ENCODE measurements at regions not wholly inside any gene's neighbourhood (a gene's known extent, or its start where the extent isn't known, plus 50 kb on each side); places are given as distances from the start of the nearest gene placed in this dataset.

DNA sequence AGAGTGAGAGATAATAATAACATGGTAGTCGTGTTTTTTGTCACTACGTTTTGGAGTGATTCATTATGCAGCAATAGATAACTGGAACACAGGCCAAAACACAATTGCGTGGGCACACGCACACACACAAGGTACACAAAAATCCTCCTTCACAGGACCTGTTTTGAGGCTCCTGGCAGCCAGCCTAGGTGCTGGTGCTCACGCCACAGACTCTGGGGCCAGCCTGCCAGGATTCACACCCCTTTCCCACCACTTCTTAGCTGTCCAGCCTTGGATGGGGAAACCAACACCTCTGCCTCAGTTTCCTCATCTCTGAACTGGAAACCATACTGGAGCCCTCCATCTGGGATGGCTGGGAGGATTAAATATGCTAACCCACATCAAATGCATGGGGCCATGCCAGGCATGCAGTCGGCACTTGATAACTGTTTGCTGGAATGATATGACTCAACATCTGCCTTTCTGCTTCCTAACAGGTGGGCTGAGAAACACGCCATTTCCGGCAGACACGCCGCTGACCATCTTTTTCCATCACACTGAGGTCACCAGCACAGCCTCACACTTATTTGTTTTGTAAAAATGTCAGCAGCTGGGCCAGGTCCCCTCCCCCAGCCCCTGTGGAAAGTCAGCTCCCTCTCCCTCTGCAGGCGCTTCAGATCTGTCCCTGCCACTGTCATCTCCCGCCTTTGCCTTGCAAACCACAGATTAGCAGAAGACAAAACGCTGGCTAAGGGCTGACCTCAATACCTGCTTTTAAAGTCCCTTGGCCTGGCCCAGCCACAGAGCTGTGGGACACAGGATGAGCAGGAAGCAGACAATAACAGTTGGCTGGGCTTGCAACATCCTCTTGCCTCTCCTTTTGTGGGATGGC, 237.5 kb downstream of the BCOR start:
- DNase-seq (ENCODE audit: low spot score) = no peak

DNA sequence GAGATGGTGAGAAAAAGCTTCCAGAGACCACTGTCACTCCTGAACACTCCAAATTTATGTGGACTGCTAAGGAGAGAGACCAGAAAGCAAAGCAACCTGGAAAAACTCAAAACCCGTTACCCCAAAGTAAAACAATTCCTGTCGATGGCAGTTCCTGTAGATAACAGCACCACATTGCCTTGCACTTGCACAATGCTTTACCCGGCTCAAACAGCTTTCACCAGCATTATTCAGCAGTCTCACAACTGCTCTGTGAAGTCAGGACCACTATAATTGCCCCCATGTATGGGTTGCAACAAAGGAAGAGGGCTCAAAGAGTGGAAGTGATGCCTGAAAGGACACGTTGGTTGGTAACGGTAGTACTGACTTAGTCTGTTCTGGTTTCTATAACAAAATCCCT, 234.8 kb downstream of the BCOR start:
- no peak for DNase-seq (ENCODE audit: low spot score)

DNA sequence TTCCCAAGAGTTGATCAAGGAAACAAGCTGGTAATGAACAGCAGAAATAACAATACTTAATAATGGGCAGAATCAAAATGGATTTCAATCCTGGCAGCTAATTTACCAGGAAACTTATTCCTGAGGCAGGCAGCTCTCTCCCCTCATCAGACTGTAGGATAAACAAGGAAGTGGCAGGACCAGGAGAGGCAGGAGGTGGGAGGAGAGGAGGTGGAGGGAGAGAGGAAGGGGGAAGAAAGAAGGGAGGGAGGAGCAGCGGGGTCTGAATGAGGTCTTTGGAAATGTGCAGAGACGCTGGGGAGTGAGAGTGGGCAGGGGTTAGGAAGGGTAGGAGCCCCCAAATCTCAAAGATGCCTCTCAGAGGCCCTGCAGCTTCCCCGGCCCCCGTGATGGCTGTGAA, 231.5 kb downstream of the BCOR start:
- no peak for DNase-seq (ENCODE audit: low spot score)

DNA sequence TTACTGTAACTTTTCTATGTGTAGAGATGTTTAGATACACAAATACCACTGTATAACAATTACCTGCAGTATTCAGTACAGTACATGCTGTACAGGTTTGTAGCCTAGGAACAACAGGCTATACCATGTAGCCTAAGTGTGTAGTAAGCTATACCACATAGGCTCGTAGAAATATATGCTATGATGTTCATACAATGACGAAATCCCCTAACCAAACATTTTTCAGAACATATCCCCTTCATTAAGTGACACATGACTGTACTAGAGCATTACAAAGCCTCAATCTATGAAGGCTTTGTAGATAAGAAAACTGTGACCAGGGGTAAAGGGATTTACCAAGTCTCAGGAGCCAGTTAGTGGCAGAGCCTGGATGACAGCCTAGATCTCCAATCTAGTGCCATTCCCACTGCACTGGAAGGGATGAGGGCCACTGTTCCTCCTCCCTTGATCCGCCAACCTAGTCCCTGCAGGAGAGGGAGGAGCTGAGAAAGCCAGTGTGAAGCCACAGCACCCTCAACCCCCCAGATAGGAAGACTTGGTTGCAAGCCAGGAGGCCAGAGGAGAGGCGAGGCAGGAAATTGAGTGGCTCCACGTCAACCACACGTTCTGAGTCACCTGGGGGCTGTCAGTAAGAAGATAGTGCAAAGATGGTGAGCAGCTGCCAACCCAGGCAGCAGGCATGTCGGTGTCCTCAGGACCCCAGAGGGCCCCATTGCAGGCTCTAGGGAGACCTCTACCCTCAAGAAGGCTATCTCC, 227.7 kb downstream of the BCOR start:
- no peak for DNase-seq (ENCODE audit: low spot score)

DNA sequence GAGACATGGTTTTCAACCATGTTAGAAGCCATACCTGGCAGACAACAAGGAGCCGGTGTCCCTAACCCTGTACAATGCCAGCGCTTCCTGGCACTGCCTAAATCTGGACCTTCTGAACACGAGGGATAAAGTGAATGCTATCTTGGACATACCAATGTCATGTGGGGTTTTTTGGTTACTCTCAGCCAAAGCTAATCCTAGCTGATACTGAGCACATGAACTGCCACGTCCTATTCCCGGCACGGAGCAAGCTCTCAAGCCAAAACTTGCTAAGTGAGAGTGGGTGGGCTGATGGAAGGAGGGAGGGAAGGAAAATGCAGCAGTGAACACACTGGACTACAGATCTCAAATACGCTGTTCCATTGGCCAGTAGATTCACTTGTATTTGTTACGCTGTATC, 226.1 kb downstream of the BCOR start:
- no peak for DNase-seq (ENCODE audit: low spot score)

- DNase-seq (ENCODE audit: low spot score) = no peak
Measured at GRCh38 chrX:39873117-39873516, 224.6 kb downstream of the BCOR start.

DNA sequence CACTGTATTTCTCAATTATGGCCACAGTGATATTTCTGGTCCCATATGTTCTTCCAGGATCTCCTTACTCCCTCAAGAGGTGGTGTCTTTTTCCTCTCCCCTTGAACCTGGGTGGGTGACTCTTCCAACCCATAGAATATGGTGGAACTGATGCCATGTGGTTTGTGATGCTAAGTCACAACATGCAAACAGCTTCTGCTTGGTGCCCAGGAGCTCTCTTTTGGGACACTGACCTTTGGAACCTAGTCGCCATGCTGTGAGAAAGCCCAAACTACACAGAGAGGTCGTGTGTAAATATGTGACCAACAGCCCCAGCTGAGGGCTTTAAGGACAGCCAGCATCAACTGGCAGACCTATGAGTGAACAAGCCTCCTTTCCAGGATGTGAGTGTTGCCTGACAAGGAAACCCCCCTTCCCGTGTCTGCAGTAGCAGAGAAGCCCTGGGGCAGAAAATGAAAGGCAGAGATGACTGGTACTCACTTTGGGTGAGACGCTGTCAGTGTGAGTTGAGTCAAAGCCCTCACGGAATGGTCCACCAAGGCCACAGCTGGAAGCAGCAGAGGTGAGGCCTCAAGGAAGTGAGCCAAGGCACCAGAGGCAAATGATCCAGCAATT, 223.4 kb downstream of the BCOR start:
- DNase-seq (ENCODE audit: low spot score) = no peak

DNA sequence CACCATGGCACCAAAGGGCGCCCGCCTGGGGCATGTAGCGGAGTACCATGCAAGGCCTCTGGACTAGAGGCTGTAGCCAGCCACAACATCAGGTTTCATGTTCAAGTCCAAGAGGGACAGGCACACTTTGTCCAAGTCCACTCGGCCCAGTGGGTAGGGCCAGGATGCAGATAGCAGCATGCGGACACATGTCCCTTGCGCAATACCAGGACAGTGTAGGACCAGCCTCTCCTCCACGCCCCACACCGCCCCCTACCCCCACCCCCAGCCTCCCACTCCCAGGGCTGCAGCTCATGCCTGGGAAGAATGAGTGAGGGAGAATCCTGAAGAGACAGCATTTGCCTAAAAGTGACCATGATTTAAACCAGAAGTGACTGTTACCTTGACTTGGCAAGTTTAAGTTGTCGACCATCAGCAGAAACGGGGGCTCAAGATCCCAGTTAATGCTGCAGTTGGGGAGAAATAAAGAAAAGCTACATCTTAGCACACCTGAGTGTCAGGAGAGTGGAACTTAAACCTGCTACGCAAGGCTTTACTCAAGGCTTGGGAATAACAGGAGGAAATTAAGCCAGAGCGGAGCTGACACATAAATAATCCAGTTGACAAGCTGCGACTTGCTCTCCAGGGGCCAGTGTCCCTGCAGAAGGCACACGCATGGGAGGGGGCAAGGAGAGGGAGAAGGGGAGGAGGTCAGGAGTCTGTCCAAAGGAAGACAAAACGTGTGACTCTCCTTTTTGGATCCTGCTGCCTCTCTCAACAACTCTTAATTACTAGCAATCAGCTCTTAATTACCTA, 221.7 kb downstream of the BCOR start:
- no peak for DNase-seq (ENCODE audit: low spot score)

- DNase-seq (ENCODE audit: low spot score) = no peak
Measured at GRCh38 chrX:39877905-39878304, 219.9 kb downstream of the BCOR start.

DNA sequence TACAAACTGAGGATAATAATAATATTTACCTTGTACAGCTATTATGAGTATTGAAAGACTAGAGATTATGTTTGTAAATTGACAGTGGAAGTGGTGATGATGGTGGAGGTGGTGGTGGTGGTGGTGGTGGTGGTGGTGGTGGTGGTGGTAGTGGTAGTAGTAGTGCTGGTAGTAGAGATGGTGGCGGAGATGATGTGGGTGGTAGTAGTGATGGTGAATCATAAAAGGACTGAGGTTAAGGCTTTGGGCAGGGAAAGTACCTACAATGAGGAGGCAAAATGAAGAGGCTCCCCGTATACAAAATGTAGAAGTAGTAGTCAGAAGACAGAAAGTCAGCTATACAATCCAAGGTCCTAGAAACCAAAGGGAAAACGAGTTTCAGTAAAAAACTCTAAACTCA, 214.1 kb downstream of the BCOR start:
- no peak for DNase-seq (ENCODE audit: low spot score)

DNA sequence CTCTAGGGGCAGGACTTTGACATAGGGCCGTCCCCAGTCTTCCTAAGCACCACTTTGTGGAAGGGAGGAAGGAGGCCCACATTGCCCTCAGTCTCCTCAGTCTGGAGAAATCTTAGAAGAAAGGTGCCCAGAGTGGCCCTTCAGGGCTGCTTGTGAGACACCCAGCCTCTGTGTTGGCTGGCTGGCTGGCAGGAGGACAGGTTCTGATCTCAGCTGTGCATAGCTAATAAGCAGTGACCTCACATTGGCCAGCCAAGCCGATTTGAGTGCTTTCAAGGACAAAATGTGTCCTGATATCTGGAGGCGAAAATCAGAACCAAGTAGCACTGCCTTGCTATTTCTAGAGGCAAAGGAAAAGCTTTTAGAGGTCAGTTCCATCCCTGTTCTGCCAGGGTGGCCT, 211.5 kb downstream of the BCOR start:
- no peak for DNase-seq (ENCODE audit: low spot score)

DNA sequence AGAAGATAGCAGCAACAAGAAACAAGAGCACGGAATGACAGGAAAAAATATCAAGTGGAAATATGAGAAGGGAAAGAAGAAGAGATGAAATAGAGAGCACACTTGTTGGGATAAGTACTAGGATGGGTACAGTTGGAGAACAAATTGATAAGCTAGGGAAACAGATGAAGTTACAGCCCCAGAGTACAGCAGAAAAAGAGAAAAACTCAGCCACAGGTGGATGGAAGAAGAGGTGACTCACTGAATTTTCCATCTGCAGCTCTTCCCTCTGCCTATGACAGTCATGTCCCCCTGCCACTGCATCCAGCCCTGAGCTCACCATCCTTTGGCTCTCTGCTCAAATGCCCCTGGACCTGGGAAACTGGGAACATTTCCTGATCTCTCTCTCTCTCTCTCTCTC, 209.0 kb downstream of the BCOR start:
- DNase-seq (ENCODE audit: low spot score) = no peak

- no peak for DNase-seq (ENCODE audit: low spot score)
Measured at GRCh38 chrX:39889704-39890103, 208.1 kb downstream of the BCOR start.

GRCh38 chrX:39890807-39891206, 207.0 kb downstream of the BCOR start:
- no peak for DNase-seq (ENCODE audit: low spot score)

- no peak for DNase-seq (ENCODE audit: low spot score)
Measured at GRCh38 chrX:39891781-39892180, 206.0 kb downstream of the BCOR start.

DNA sequence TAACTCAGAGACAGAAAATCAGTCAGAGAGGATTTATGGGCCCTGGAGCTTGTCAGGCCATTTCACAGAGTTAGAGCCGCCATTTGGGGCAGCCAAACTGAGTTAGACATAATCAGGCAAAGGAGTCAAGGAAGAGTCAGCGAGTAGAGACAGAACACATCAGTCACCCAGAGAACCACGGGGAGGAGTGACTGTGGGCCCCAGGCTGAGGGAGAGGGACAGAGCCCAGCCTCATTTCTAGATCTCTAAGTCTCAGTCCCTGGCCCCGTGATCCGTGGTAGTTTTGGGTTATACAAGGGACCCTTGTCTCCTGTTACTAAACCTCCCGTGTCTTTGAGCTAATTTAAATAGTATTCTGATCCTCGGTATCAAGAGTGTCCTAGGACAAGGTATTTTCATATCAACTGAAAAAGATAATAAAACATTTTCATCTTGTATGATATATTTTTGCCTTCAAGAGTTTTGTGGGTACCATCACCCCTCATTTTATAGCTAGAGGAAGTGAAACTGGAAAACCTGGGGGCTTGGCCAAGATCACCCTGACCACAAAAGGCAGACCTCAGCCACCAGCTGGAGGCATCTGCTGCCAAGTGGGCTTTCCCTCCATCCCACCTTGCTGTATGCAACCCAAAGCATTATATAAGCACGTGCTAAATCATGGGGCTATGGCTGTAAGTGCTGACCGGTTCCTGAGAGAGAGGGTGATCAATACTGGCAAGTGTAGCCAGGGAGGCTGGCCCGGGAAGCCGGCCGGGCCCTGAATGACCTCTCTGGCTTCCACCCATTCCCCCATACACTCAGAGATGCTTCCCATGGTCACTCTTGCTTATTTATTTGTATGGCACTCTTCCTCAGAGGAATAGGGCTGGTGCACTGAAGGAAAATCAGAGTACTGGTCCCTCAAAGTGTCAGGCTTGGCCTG, 204.1 kb downstream of the BCOR start:
- DNase-seq (ENCODE audit: low spot score) = no peak

- DNase-seq (ENCODE audit: low spot score) = no peak
Measured at GRCh38 chrX:39894683-39895082, 203.1 kb downstream of the BCOR start.

GRCh38 chrX:39895218-39896110, 202.3 kb downstream of the BCOR start:
- DNase-seq (ENCODE audit: low spot score) = no peak
